ENCODE measurements at regions not wholly inside any gene's neighbourhood (a gene's known extent, or its start where the extent isn't known, plus 50 kb on each side); places are given as distances from the start of the nearest gene placed in this dataset.

- no peaks in the 10 kb centered on the region for H3K36me3 Mint-ChIP-seq
- no peaks in the 10 kb centered on the region for H3K4me1 Mint-ChIP-seq
- H3K27ac Mint-ChIP-seq, result no peak overlapping the region
- H3K4me3 Mint-ChIP-seq, result no peak overlapping the region
- no peaks in the 10 kb centered on the region for H3K27me3 Mint-ChIP-seq (ENCODE audit: low read depth)
- TF ChIP-seq CTCF (IDR thresholded peaks at IDR 0.05; ENCODE audit: unreplicated experiment), result no peak
- H3K9me3 Mint-ChIP-seq, result no peaks in the 10 kb centered on the region
- no peak for DNase-seq (ENCODE audit: low spot score in 2 of 2, unreplicated experiment in 2 of 2)
Observed at GRCh38 chr1:98371764-98372163, 289.8 kb upstream of the SNX7 start.

- Mint-ChIP-seq H3K4me1 (no peaks in the 10 kb centered on the region), H3K4me3 (no peak overlapping the region), H3K27ac (no peak overlapping the region), H3K9me3 (peaks cover 5% of the 10 kb centered on the region), H3K36me3 (no peaks in the 10 kb centered on the region), H3K27me3 (ENCODE audit: low read depth) (no peaks in the 10 kb centered on the region)
- TF ChIP-seq CTCF (IDR thresholded peaks at IDR 0.05; ENCODE audit: unreplicated experiment), result no peak
- DNase-seq (ENCODE audit: low spot score in 2 of 2, unreplicated experiment in 2 of 2), result no peak
Observed at GRCh38 chr1:98369463-98369862, 292.1 kb upstream of the SNX7 start.

- no peaks in the 10 kb centered on the region for H3K27me3 Mint-ChIP-seq (ENCODE audit: low read depth)
- no peak for TF ChIP-seq CTCF (IDR thresholded peaks at IDR 0.05; ENCODE audit: unreplicated experiment)
- no peaks in the 10 kb centered on the region for H3K36me3 Mint-ChIP-seq
- H3K4me1 Mint-ChIP-seq, result peaks cover 4% of the 10 kb centered on the region
- peaks cover 9% of the 10 kb centered on the region for H3K9me3 Mint-ChIP-seq
- H3K27ac Mint-ChIP-seq, result no peak overlapping the region
- H3K4me3 Mint-ChIP-seq, result no peak overlapping the region
- no peak for DNase-seq (ENCODE audit: low spot score in 2 of 2, unreplicated experiment in 2 of 2)
Observed at GRCh38 chr1:98368995-98369394, 292.5 kb upstream of the SNX7 start.

- no peaks in the 10 kb centered on the region for H3K27me3 Mint-ChIP-seq (ENCODE audit: low read depth)
- peaks cover 14% of the 10 kb centered on the region for H3K9me3 Mint-ChIP-seq
- H3K36me3 Mint-ChIP-seq, result peaks cover 3% of the 10 kb centered on the region
- DNase-seq (ENCODE audit: low spot score in 2 of 2, unreplicated experiment in 2 of 2), result no peak
- H3K27ac Mint-ChIP-seq, result no peak overlapping the region
- peaks cover 8% of the 10 kb centered on the region for H3K4me1 Mint-ChIP-seq
- H3K4me3 Mint-ChIP-seq, result no peak overlapping the region
- no peak for TF ChIP-seq CTCF (IDR thresholded peaks at IDR 0.05; ENCODE audit: unreplicated experiment)
Observed at GRCh38 chr1:98367426-98367825, 294.1 kb upstream of the SNX7 start.

- H3K4me3 Mint-ChIP-seq, result no peak overlapping the region
- H3K9me3 Mint-ChIP-seq, result peaks cover 17% of the 10 kb centered on the region
- no peak for TF ChIP-seq CTCF (IDR thresholded peaks at IDR 0.05; ENCODE audit: unreplicated experiment)
- no peaks in the 10 kb centered on the region for H3K27me3 Mint-ChIP-seq (ENCODE audit: low read depth)
- peaks cover 3% of the 10 kb centered on the region for H3K36me3 Mint-ChIP-seq
- no peak for DNase-seq (ENCODE audit: low spot score in 2 of 2, unreplicated experiment in 2 of 2)
- peaks cover 8% of the 10 kb centered on the region for H3K4me1 Mint-ChIP-seq
- H3K27ac Mint-ChIP-seq, result no peak overlapping the region
Observed at GRCh38 chr1:98366343-98366742, 295.2 kb upstream of the SNX7 start.

GRCh38 chr1:98364544-98364943, 297.0 kb upstream of the SNX7 start:
- TF ChIP-seq CTCF (IDR thresholded peaks at IDR 0.05; ENCODE audit: unreplicated experiment), result no peak
- H3K4me1 Mint-ChIP-seq, result peaks cover 8% of the 10 kb centered on the region
- DNase-seq (ENCODE audit: low spot score in 2 of 2, unreplicated experiment in 2 of 2), result no peak
- H3K36me3 Mint-ChIP-seq, result peaks cover 3% of the 10 kb centered on the region
- no peaks in the 10 kb centered on the region for H3K27me3 Mint-ChIP-seq (ENCODE audit: low read depth)
- no peak overlapping the region for H3K27ac Mint-ChIP-seq
- H3K9me3 Mint-ChIP-seq, result peaks cover 21% of the 10 kb centered on the region
- no peak overlapping the region for H3K4me3 Mint-ChIP-seq

Measured in mesothelial cell of epicardium (in vitro differentiated cells).